ENCODE measurements at regions not wholly inside any gene's neighbourhood (a gene's known extent, or its start where the extent isn't known, plus 50 kb on each side); places are given as distances from the start of the nearest gene placed in this dataset.

DNA sequence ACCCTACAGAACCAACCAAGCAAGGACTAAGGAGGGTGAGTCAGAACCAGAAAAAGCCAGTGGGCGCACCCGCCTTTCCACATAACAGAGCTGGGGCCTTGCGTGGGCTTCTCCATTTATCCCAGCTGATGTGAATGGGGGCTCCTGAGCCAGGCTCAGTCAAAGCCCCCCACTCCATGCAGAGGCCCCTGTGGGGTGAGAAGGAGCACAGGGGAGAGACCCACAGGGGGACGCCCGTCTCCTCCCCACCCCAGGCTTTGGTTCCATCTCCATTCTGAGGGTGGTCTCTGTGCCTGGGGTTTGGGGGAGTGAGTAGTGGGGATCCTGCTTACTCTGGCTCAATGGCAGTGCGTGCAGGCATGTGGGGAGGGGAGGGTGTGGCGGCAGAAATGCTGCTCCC is 210.1 kb upstream of the TNRC6C start:
- TF ChIP-seq, protein P1, sequence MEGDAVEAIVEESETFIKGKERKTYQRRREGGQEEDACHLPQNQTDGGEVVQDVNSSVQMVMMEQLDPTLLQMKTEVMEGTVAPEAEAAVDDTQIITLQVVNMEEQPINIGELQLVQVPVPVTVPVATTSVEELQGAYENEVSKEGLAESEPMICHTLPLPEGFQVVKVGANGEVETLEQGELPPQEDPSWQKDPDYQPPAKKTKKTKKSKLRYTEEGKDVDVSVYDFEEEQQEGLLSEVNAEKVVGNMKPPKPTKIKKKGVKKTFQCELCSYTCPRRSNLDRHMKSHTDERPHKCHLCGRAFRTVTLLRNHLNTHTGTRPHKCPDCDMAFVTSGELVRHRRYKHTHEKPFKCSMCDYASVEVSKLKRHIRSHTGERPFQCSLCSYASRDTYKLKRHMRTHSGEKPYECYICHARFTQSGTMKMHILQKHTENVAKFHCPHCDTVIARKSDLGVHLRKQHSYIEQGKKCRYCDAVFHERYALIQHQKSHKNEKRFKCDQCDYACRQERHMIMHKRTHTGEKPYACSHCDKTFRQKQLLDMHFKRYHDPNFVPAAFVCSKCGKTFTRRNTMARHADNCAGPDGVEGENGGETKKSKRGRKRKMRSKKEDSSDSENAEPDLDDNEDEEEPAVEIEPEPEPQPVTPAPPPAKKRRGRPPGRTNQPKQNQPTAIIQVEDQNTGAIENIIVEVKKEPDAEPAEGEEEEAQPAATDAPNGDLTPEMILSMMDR (IDR thresholded peaks at IDR 0.05; ENCODE audit: insufficient read depth, low read length, poor library complexity, severe bottlenecking), result no peak
- no peaks in the 10 kb centered on the region for H3K36me3 ChIP-seq (ENCODE audit: control insufficient read depth, insufficient read depth, low read length)
- DNase-seq (ENCODE audit: extremely low read depth, insufficient read length), result no peak
- H3K4me3 ChIP-seq (replicated peaks; ENCODE audit: low read depth, low read length), result no peak overlapping the region
- H3K27me3 ChIP-seq (replicated peaks; ENCODE audit: control insufficient read depth, insufficient read depth, low read length), result no peaks in the 10 kb centered on the region; the same call in none of the 2 replicates

DNA sequence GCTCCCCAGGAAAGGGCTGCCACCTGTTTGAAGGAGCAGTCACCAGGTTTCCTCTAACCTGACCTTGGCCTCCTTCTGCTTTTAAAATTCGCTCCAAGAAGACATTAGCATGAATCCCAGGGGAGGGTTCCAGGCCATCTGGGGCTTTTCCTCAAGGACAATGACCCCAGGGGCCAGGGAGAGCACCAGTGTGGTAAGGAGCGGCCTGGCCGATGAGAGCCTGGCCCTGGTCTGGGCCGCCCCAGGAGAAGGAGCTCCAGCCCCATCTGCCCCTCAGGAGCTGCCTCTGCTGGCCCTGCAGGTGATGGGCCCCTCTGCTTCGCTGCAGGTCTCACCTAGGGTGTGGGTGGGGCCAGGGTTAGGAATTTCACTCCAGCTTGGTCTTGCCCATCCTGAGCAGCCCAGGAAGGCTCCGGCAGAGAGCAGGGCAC is 209.2 kb upstream of the TNRC6C start:
- DNase-seq (ENCODE audit: extremely low read depth, insufficient read length), result no peak
- no peaks in the 10 kb centered on the region; the same call in none of the 2 replicates for H3K27me3 ChIP-seq (replicated peaks; ENCODE audit: control insufficient read depth, insufficient read depth, low read length)
- H3K36me3 ChIP-seq (ENCODE audit: control insufficient read depth, insufficient read depth, low read length), result no peaks in the 10 kb centered on the region
- TF ChIP-seq, protein P1 (IDR thresholded peaks at IDR 0.05; ENCODE audit: insufficient read depth, low read length, poor library complexity, severe bottlenecking), result no peak
- no peak overlapping the region for H3K4me3 ChIP-seq (replicated peaks; ENCODE audit: low read depth, low read length)

DNA sequence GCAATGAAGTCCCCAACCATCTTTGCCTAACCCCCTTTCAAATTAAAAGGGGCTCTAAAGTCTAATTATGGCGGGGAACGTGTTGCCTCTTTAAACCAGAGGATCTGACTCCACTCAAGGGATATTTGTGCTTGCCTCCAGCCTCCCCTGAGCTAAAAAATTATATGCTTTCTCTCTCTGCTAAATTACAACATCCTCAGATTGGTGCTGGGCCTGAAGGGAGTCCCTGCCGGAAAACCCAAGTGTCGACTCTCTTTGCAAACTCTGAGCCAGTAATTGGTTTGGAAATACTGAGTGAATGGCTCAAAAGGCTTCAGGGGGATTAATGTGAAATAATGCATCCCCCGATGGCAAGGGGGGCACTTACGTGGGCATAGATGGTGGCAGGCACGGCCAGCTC is 208.5 kb upstream of the TNRC6C start:
- Histone ChIP-seq H3K36me3 (ENCODE audit: control insufficient read depth, insufficient read depth, low read length) (no peaks in the 10 kb centered on the region), H3K4me3 (replicated peaks; ENCODE audit: low read depth, low read length) (no peak overlapping the region), H3K27me3 (replicated peaks; ENCODE audit: control insufficient read depth, insufficient read depth, low read length) (no peaks in the 10 kb centered on the region; the same call in none of the 2 replicates)
- TF ChIP-seq, protein P1 (IDR thresholded peaks at IDR 0.05; ENCODE audit: insufficient read depth, low read length, poor library complexity, severe bottlenecking), result no peak
- DNase-seq (ENCODE audit: extremely low read depth, insufficient read length), result no peak

DNA sequence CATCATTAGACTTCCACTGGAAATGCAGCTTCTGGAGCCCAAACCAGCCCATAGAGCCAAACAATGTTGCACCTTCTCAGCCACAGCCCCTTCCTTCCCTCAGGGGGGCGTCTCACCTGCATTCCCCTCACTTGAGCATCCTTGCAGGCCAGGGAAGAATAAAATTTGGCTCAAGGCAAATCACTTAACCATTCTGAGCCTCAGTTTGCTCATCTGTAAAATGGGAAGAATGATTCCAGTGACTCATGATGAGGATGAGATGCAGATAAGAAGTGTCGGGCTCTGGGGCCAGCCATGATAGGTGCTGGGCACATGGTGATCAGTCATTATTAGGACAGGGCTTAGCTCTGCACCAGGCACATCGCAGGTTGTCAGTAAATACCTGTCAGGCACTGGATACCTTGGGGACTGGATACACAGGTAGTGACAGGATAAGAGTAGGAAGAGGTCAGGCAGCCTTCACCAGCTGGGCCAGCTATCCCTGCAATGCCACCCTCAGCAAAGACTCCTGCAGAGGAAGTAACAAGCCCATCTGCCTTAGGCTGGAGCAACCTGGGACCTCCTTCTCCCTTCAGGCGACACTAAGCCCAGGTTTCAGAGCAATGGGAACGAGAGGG is 208.0 kb upstream of the TNRC6C start:
- no peaks in the 10 kb centered on the region; the same call in none of the 2 replicates for H3K27me3 ChIP-seq (replicated peaks; ENCODE audit: control insufficient read depth, insufficient read depth, low read length)
- TF ChIP-seq, protein P1 (IDR thresholded peaks at IDR 0.05; ENCODE audit: insufficient read depth, low read length, poor library complexity, severe bottlenecking), result no peak
- DNase-seq (ENCODE audit: extremely low read depth, insufficient read length), result no peak

DNA sequence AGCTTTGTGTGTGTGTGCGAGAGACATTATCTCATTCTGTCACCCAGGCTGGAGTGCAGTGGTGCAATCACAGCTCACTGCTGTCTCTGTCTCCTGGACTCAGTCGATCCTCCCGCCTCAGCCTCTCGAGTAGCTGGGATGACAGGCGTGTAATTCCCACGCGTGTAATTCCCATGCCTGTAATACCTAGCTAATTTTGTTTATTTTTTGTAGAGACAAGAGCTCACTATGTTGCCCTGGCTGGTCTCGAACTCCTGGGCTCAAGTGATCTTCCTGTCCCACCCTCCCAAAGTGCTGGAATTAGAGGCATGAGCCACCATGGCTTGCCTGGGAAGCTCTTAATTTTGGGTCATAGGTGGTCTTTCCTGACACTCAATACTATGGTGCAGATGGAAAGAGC is 205.3 kb upstream of the TNRC6C start:
- H3K27me3 ChIP-seq (replicated peaks; ENCODE audit: control insufficient read depth, insufficient read depth, low read length), result no peaks in the 10 kb centered on the region; the same call in none of the 2 replicates
- no peak overlapping the region for H3K4me3 ChIP-seq (replicated peaks; ENCODE audit: low read depth, low read length)

More for the DNA sequence above, 208.0 kb upstream of the TNRC6C start:
- Histone ChIP-seq H3K36me3 (ENCODE audit: control insufficient read depth, insufficient read depth, low read length) (no peaks in the 10 kb centered on the region), H3K4me3 (replicated peaks; ENCODE audit: low read depth, low read length) (no peak overlapping the region)

More for the DNA sequence above, 205.3 kb upstream of the TNRC6C start:
- TF ChIP-seq, protein P1 (IDR thresholded peaks at IDR 0.05; ENCODE audit: insufficient read depth, low read length, poor library complexity, severe bottlenecking), result no peak
- H3K36me3 ChIP-seq (ENCODE audit: control insufficient read depth, insufficient read depth, low read length), result no peaks in the 10 kb centered on the region
- no peak for DNase-seq (ENCODE audit: extremely low read depth, insufficient read length)

All from GM06990 (cell line).